ENCODE measurements at regions not wholly inside any gene's neighbourhood (a gene's known extent, or its start where the extent isn't known, plus 50 kb on each side); places are given as distances from the start of the nearest gene placed in this dataset.
"Not testable (repeated sequence)": the region's sequence is repeated elsewhere in the genome, so short reads cannot be mapped to it uniquely, and the experiment has no call there.

DNA sequence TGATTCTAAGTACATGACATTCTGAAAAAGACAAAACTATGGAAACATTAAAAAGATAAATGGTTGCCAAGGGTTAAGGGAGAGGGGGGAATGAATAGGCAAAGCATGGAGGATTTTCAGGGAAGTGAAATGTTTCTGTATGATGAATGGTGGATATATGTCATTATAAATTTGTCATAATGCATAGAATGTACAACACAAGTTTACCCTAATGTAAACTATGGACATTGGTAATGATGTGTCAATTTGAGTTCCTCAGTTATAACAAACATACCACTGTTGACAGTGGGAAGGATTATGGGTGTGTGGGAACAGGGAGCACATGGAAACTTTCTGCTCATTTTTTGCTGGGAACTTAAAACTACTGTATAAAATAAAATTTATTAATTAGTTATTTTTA is 427.1 kb upstream of the ESRRG start:
- no peak for DNase-seq (ENCODE audit: extremely low read depth in 1 of 11, low read depth in 9 of 11, low spot score in 4 of 11)

DNA sequence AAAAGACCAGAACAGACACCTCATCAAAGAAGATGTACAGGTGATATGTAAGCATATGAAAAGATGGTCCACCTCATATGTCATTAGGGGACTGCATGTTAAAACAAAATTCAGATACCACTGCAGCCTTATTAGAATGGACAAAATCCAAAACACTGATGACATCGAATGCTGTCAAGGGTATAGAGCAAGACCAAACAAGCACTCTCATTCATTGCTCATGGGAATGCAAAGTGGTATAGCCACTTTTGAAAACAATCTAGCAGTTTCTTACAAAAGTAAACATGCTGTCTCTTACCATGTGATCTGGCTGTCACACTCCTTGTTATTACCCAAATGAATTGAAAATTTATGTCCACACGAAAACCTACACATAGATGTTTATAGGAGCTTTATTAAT is 426.6 kb upstream of the ESRRG start:
- no peak for DNase-seq (ENCODE audit: extremely low read depth in 1 of 11, low read depth in 9 of 11, low spot score in 4 of 11)

DNA sequence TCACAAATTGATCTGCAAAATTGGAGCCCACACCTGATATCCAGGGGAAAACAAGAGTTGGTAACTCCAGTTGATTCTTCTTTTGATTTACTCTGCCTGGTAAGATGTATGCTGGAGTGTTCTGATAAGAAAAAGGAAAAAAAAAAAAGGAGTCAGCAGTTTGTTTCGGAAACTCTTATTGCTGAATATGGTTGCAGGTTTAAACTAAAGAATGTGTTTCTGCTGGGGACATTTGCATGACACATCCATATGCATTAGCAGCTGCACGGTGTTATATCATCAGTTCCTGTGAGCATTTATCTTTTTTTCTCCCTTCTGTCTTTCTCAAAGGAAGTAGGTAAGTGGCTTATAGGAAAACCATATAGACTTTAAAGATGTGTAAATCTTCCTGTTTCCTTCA is 418.5 kb upstream of the ESRRG start:
- no peak for DNase-seq (ENCODE audit: extremely low read depth in 1 of 11, low read depth in 9 of 11, low spot score in 4 of 11)

DNA sequence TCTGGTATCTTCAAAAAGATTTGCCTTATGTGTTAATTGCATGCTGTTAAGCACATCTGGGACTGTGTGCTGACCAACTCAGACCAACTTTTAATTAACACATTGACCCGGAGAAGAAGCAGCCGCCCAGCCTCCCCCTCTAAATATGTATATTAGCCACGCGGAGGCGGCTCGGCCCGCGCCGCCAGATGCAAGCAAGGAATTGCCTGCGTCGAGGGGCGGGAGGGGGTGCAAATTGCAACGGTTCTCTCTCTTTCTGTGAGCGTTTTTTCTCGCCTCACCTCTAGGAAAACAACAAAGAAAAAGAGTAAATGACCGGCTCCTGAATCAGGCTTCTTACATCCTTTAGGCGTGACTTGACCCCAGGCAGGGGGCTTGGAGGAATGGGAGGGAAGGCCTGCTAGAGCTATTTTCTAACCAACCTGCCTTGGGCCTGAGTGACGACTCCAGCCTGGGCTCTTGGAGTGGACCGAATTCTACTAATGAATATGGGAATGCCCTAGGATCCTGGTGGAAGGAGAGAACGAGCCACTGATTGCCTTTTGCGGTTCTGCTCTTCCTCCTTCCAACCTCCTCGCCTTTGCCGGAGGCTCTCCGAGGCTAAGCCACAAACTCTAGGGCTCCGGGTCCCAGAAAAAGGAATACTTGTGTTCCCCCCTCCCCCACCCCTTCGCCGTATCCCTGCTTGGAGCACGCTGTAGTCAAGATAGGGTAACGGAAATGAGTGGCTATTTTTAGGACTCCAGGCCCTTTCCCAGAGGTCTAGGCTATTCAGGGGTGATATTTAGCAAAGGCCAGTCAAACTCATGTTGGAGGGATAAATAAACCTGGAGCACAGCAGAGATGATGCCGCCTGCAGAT is 417.0 kb upstream of the ESRRG start:
- no peak for DNase-seq (ENCODE audit: extremely low read depth in 1 of 11, low read depth in 9 of 11, low spot score in 4 of 11)

DNA sequence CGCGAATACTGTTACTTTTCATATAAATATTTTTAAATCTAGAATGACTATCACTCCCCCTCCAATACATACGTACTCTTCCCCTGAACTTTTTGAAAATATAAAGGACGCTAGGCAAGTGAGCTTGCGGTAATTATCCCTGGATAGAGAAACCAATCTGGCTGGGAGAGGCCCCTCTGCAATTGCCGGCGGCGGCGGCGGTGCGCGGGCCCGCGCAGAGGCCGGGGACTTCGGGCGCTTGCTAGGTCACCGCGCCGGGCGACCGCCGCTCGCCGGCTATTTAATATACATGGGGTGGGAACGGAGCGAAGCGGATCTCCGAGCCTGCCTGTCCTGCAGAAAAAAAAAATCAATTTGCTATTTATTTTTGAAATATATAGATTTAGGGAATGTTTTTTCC is 416.3 kb upstream of the ESRRG start:
- no peak for DNase-seq (ENCODE audit: extremely low read depth in 1 of 11, low read depth in 9 of 11, low spot score in 4 of 11)

DNA sequence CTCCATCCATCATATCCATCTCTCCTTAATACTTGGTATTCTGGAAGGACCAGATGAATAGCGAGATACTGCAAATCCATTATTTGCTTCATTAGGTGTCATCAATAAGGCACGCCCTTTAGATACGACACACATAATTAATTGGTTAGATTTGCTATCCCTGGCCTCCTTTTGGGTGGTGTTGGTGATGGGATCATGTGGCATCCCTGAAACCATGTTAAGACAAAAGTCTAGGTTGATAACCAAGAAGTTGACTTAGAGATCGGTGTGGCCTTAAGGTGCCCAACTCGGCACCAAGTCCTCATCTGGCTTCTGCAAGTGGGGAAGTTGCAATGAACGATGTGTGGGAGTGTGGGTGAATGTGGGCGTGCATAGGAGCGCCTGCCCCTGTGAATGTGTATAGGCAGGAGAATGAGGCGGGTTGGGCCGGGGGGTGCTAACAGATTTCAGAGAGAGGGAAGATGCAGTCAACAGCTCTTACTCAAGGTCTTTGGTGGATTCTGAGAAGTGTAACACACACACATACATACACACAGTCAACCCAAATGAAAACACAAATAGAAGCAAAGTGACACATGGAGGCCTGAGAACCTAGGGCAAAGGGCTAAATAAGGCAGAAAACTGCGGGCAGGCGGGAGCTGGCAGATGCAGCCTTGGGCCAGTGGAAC is 415.7 kb upstream of the ESRRG start:
- no peak for DNase-seq (ENCODE audit: extremely low read depth in 1 of 11, low read depth in 9 of 11, low spot score in 4 of 11)

DNA sequence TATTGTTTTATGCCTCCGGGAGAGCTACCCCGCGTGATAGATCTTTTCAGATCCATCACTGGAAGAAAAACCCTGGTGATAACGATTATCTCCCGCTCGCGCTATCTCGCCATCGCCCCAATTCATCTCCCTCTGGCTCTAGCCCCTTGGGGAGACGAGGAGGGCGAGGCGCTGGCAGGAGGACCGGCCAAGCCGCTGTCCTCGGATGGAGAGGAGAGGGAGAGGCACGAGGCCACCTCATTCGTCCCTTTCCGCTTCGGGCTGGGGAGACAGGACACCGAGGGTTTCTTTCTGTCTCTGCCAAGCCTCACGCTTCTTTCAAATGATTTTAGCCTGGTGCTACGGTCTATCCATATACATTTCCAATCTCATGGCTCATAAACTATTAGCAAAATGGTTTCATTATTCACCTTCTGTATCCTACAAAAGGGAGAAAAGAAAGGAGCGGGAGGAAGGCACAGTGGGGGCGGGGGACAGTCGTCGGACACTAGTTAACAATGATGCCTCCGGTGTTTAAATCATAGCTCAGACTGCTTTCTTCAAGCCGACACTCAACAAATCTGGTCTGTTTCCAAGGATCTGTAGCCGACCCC is 415.0 kb upstream of the ESRRG start:
- no peak for DNase-seq (ENCODE audit: extremely low read depth in 1 of 11, low read depth in 9 of 11, low spot score in 4 of 11)

DNA sequence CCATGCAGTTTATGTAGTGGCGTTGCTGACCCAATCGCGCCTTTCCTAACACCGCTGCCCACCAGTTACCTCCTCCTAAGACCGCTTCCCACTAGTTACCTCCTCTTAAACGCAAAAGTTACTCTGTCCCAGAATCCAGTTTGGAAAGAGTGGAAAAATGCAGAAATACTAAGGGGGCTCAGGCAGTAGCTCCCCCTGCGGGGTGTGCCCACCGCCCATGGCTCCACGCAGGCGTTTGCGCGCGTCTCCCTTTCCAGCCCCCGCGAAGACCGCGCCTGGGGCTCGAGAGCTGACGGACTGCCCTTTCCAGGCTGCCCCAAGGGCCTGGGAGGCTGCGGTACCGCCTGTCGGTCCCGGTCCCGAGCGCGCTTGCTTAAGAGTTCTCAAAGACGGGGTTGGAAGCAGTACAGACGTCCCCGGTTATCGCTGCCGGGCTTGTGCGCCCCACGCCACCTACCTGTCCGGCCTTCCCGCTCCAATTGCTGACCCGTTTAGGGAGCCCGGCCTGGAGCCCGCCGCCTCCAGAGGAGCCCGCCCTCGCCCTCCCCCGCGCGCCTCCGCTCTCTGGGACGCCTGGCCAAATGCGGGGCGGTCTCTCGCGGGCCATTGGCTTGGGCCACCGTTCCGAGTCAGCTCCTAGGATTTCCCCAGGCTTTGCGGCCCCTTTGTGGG is 414.1 kb upstream of the ESRRG start:
- DNase-seq (ENCODE audit: extremely low read depth in 1 of 11, low read depth in 9 of 11, low spot score in 4 of 11) = no peak

DNA sequence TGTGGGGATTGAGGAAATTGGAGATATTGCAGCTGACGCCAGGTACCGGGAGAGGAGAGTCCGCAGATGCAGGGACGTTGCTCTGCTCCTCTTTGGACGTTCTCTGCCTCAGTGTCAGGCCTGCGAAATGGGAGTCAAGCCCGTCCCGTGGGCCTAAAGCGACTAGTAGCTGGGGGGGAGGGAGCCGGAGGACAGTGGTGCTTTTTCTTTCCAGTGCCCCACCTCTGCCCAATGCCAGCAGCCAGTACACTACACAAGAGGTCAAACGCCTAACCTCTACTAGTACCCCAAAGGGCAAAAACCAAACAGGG is 413.6 kb upstream of the ESRRG start:
- DNase-seq (ENCODE audit: extremely low read depth in 1 of 11, low read depth in 9 of 11, low spot score in 4 of 11) = no peak

DNA sequence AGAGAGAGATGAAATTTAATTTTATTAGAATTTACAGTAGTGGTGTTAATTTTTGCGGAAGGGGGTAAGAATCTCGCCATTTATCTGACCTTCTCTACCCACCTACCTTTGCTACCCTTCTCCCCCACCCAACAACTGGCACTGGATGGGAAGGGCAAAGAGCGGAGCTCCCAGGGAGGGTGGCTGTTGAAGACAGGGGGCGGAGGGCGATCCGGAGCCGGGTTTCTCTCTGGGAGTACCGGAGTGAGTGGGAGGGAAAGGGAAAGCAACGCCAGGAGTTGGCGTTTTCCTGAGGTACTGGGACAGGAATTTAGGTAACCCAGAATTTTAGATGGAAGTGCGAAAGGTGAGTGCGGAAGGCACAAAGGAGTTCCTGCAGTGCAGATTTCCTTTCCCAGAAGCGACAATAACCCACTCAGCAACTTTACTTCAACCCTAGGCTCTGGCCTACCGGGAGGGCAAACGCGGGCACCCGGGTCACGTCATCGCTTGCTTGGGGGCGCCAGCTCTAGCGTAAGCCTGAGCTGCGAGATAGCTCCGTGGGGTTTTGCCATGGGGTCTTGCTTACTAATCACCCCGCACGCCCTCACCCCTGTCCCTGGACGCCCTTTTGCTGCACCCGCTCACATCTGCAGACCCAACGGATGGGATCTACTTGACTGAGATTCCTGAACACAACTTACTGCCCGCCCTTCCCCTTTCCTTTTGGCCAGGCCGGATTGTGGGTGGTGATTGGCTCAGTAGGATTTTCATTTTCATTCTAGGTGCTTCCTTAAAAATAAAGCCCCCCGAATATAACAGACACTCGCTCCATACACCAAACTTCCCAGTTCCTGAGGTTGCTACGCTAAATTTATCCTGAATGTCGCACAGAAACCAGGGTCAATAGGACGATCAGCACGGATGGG is 413.0 kb upstream of the ESRRG start:
- DNase-seq (ENCODE audit: extremely low read depth in 1 of 11, low read depth in 9 of 11, low spot score in 4 of 11) = no peak

DNA sequence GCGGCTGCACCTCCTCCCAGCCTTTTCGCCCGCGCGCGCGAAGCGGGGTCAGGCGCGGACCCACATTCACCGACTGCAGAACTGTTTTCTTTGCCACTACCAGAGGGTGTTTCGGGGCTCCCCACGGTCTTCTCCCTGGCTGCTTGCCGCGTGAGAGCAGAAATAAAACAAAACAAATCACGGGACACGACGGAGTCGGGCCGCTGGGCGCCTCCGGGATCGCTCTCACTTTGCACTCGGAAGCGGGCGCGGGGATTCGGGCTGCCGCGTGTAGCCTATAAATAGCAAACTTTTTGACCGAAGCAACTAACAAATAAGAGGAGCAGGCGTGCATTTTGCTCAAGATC is 412.3 kb upstream of the ESRRG start:
- no peak for DNase-seq (ENCODE audit: extremely low read depth in 1 of 11, low read depth in 9 of 11, low spot score in 4 of 11)

DNA sequence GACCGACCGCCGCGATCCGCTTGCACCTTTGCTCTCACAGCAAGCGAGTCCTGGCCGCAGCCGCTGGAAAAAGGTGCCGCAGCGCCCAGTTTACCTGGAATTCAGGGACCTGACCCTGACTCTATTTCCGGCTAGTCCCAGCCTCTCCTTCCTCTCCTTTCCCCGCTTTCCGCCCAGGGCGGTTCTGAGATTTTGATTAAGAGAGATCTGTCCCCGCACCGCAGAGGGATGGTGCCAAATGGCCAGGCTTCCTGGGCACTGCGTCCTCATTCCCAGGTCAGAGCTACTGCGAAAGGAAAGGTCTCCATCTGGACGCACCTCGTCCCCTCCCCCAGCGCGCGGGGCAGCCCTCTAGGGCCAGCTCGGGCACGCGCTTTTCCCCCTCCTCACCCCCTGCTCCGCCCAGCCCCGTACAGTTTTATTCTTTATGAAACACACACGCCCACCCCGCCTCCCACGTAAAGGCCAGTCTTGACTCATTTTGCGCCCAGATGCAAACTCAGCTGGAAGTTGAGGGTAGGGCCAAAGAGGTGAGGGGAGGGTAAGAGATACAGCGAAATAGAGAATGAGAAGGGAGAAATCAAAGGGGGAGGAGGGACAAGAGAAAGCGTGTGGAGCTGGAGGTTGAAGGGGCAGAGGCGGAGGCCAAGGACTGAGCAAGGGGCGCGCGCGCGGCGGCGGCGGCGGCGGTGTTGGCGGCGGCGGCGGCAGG is 411.8 kb upstream of the ESRRG start:
- DNase-seq (ENCODE audit: extremely low read depth in 1 of 11, low read depth in 9 of 11, low spot score in 4 of 11) = no peak

DNA sequence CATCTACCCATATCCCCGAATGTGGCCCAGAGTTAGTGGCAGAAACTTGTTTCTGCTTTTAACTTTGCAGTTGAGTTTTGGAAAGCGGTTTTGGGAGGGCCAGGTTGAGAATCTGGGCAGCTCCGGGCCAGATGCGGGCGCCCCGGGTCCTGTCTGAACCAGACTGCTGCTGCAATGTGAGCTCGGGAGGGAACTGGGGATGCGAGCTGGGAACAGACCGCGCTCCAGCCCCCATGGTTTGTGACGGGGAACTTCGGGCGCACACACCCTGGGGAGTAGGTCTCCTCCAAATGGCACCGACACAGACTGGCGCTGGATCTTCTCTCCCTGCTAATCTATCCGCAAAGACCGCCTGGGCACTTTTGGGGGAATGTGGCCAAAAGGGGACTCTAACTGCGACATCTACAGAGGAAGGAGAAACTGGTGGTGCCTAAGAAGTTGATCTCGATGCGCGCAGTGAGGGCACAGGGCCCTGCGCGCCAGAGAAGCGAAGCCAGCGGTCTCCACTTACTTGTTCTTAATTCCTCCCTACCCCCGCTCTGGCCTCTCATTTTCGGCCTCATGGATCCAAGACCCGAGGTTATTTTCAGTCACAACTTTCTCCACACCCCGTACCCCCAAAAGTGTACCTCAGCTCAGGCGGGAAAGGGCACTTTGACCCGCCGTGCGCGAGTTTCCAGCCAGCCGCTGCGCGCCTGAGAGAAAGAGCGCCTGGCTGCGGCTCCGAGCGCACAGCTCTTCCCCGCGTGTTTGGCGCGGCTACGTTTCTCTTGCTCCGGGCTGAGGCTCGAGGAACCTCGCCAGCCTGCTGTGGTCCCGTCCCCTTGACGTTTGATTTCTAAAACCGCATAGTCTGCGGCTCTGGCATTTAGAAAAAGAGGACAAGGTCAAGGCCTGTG is 411.0 kb upstream of the ESRRG start:
- DNase-seq (ENCODE audit: extremely low read depth in 1 of 11, low read depth in 9 of 11, low spot score in 4 of 11) = no peak

DNA sequence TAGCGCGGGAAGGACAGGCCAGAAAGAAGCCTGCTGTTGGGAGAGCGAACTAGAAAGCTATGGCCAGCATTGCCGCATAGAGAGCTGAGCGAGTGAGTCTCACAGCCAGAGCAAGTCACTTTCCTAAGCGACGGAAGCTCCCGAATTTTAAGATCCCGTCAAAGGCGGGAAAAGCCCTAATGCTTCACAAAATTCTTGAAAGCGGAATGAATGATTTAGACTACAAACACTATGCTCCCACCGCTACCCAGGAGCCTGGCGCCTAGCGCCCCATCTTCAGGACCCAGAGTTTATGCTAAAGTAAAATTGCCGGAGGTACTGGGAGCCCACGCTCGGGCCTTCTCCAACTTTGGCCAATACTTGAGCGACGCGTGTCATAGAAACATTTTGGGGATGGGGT is 409.9 kb upstream of the ESRRG start:
- no peak for DNase-seq (ENCODE audit: extremely low read depth in 1 of 11, low read depth in 9 of 11, low spot score in 4 of 11)

DNA sequence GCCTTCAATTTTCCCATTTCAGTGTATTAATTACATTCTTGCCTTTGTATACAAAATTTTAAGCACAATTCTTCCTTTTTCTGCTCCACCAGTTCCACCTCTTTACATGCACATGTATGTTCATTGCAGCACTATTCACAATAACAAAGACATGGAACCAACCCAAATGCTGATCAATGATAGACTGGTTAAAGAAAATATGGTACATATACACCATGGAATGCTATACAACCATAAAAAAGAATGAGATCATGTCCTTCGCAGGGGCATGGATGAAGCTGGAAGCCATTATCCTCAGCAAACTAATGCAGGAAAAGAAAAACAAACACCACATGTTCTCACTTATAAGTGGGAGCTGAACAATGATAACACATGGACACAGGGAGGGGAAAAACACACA is 400.1 kb upstream of the ESRRG start:
- DNase-seq (ENCODE audit: extremely low read depth in 1 of 11, low read depth in 9 of 11, low spot score in 4 of 11) = not testable (repeated sequence)

DNA sequence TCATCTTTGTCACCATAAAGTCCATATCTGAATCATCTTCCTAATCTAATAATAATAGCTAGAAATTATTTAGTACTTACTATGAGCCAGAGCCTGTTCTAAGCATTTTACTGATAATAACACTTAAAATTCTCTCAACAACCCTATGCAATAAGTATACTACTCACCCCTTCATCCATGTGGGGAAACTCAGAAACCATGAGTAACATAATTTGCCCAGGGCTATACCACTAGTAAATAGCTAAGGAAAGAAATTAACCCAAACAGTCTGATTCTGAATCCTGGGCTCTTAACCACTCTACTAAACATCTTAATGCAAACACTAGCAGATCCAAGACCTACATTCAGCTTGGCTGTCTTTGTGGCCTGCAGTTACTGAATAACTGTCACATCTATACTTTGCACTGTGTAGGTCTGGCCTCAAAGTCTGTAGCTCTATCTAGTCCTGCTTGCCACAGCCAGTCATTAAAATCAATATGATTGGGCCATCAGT is 394.8 kb upstream of the ESRRG start:
- DNase-seq (ENCODE audit: extremely low read depth in 1 of 11, low read depth in 9 of 11, low spot score in 4 of 11) = no peak

Measured in renal cortex interstitium (tissue), 11 donors.